COR-L47 (cell line): ENCODE measurements at regions not wholly inside any gene's neighbourhood (a gene's known extent, or its start where the extent isn't known, plus 50 kb on each side); places are given as distances from the start of the nearest gene placed in this dataset.
A peak's percentile ranks its signal among the peaks of the same experiment; 100 is the strongest.
"Not testable (repeated sequence)": the region's sequence is repeated elsewhere in the genome, so short reads cannot be mapped to it uniquely, and the experiment has no call there.

Experiments used
- DNase-seq: peaks from one replicate; lab custom pipeline; 2025; lab: John Stamatoyannopoulos, UW

- DNase-seq, result no peak
Observed at GRCh38 chr16:63512910-63513309, 1476.7 kb upstream of the CDH8 start.

DNA sequence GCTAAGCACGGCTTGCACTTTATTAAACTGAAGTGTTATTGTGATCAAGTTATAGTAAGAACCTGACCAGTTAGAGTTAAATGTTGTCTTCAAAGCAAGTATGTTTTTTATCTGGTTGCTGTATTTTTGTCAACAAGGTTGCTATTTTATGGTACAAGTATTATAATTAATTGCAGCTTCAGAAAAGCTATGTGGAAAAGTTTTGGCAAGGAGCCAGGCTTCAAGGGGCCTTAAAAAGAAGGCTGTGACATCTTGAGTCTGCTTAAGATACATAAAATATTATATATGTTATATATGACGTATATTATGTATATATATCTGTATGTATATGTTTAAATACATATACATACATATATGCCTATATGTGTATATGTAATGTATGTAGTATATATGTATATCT is 1461.2 kb upstream of the CDH8 start:
- DNase-seq, result no peak

GRCh38 chr16:63496282-63496681 is 1460.0 kb upstream of the CDH8 start:
- no peak for DNase-seq

- no peak for DNase-seq
Observed at GRCh38 chr16:63488955-63489354, 1452.7 kb upstream of the CDH8 start.

GRCh38 chr16:63481060-63481459 is 1444.8 kb upstream of the CDH8 start:
- DNase-seq, result no peak

GRCh38 chr16:63473725-63474124 is 1437.5 kb upstream of the CDH8 start:
- no peak for DNase-seq

- no peak for DNase-seq
Observed at GRCh38 chr16:63467513-63467912, 1431.3 kb upstream of the CDH8 start.

DNA sequence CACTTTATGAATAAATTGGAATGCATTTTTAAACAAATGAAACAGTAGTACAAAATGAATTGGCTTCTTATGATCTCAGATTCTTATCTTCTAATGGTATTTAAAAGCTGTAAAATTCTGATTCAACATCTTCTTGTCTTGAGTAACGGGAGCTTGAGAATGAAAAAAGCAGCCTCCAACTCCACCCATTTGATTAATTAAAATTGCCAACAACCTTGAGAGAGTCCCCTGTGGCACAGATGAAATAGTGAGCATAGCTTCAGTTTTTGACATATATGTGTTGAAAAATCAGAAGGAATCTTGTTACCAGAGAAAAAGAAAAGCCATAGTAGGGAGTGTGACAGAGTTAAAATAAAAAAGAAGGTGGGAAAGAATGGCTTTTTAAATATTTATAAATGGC is 1426.1 kb upstream of the CDH8 start:
- no peak for DNase-seq

- peak; percentile 16 for DNase-seq
Observed at GRCh38 chr16:63461248-63461841, 1425.1 kb upstream of the CDH8 start.

DNA sequence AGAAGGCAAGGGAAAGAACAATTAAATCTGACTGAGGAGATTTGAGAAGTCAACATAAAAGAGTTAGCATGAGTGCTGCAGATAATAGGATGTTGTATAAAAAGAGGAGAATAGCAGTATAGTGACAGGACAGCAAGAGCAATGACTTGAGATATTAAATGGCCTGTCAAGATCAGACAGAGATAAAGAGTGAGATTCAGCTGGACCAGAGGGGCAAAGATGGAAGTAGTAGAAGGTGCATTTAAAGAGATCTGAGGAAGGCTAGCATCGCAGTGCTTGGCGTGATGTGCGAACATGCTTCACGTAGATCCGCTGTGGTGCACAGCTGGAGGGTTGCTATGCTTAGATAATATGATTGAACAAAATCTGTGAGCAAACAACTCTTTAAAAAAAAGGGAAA is 1422.6 kb upstream of the CDH8 start:
- no peak for DNase-seq

DNA sequence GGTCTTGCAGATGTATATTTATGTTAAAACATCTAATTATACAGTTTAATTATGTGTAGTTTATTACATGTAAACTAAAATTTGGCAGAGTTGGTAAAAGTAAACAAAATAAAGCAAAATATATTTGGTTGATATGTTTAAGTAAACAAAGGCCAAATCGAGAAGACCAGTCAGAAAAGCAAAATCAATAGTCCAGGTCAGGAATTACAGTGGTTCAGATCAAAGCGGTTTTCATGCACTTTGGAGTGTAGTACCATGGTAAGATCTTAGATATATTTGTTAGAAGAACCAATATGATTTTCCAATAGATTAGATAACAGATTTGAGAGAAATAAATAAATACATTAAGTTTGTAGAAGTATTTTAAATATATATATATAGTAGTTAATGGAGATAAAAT is 1421.6 kb upstream of the CDH8 start:
- DNase-seq, result no peak

DNA sequence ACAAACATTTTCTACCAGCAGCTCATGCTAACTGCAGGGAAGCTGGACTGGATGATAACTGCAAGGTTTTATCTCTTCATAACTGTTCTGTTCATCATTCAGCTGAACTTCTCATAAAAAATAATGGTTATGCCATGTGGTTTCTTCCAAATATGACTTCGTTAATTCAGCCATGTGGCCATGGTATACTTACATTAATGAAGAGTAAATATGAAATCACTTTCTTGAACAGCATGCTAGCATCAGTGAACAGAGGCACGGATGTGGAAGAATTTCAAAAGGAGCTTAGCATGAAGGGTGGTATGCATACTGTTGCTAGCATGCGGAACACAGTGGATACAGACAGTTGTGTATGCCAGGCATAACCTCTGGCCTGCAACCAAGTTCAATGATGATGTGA is 1417.0 kb upstream of the CDH8 start:
- no peak for DNase-seq

GRCh38 chr16:63447121-63447520 is 1410.9 kb upstream of the CDH8 start:
- no peak for DNase-seq

GRCh38 chr16:63442246-63442645 is 1406.0 kb upstream of the CDH8 start:
- no peak for DNase-seq

DNA sequence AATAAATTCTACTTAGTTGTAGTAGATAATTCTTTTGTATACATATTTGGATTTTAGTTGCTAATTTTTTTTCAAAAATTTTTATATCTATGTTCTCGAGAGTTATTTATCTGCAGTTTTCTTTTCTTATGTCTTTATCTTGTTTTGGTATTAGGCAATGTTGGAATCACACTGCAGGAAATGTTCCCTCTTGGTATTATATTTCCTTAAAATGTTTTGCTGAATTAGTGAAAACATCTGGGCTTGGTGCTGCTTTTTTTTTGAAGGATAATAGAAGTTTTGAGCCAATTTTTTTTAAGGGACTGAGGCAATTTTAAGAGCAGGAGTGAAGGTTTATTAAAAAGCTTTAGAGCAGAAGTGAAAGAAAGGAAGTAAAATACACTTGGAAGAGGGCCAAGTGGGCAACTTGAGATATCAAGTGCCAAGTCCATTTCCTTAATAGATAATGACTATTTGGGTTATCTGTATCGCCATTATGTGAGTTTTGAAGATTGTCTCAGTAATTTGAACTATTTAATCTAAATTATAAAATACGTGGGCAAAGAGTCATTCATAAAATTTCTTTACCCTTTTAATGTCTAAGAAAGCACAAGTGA is 1390.1 kb upstream of the CDH8 start:
- no peak for DNase-seq

DNA sequence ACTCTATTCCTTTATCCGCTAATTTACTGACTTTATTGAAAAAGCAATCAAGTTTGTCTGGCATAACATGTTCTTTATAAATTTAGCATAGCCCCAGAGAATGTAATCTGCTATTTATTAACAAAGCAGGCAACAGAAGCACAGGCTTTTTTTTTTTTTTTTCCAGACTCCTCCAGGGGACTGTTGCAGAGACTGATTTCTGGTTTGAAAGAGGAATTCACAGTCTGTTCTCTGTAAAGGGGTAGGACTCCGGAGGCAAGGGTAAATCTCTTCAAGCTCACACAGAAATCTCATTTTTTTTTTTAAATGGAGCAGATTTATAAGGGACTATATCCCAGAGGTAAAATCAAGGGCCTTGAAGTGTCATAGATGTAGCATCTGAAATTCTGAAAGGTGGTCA is 1386.5 kb upstream of the CDH8 start:
- no peak for DNase-seq

DNA sequence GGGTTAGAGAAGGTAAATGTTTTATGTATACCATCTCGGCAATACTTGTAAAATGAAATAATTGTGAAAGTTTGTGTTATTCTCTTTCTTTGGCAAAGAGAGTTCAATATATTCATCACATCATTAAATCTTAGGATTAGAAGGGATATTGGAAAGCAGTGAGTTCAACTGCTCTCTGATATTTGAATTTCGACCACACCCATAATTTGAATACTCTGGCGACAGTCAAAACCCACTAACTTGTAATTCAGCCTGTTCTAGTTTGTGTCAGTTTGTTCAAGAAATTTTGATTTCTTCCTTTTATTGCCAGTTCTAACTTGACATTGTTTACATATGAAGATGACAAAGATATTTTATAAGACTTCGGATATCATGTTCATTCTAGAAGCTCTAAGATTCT is 1380.5 kb upstream of the CDH8 start:
- DNase-seq, result no peak

DNA sequence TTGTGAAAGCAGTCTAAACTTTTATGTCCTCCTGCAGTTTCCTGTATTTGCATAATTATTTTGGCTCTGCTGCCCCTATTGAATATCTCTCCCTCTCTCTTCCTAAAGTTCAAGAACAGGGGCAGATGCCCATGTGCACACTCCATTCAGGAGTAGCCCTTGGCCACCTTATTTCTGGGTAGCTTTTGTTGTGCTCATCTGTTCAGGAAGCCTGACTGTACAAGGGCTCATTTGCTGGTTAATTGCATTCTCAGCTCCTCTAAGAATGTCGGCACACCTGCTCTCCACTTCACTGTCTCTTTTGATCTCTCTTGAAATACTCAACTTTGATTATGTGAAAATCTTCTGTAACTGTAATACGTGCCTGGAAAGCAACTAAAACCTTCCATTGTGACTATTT is 1378.8 kb upstream of the CDH8 start:
- DNase-seq, result no peak

DNA sequence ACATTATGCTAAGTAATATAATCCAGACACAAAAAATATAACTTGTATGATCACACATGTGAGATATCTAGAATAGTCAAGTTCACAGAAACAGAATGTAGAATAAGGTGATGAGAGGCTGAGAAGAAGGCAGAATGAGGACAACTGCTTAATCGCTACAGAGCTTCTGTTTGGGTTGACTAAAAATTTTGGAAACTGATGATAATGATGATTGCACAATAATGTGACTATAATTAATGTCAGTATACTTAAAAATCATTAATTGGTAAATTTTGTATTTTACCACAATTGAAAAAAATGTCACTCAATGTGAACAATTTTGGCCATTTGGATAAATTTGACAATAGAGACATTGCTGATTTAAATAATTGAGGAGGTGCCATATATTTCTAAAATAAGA is 1374.4 kb upstream of the CDH8 start:
- no peak for DNase-seq

DNA sequence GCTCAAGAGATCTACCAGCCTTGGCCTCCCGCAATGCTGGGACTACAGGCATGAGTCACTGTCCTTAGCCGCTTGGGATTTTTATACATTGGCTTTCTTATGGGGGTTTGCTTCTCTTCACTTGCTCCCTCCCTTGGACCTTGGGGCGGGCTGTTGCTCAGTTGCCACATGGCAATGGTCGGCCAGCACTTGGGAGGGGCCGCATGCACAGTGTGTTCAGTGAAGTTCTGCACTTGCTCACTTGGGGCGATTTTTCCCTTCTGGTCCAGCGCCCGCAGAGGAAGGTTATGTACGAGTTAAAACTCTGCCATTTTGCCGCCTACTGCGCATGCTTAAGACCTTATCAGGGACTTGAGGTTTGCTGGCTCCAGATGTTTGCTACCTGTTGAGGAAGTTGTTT is 1367.6 kb upstream of the CDH8 start:
- DNase-seq, result no peak

GRCh38 chr16:63388277-63388676 is 1352.0 kb upstream of the CDH8 start:
- DNase-seq, result not testable (repeated sequence)

DNA sequence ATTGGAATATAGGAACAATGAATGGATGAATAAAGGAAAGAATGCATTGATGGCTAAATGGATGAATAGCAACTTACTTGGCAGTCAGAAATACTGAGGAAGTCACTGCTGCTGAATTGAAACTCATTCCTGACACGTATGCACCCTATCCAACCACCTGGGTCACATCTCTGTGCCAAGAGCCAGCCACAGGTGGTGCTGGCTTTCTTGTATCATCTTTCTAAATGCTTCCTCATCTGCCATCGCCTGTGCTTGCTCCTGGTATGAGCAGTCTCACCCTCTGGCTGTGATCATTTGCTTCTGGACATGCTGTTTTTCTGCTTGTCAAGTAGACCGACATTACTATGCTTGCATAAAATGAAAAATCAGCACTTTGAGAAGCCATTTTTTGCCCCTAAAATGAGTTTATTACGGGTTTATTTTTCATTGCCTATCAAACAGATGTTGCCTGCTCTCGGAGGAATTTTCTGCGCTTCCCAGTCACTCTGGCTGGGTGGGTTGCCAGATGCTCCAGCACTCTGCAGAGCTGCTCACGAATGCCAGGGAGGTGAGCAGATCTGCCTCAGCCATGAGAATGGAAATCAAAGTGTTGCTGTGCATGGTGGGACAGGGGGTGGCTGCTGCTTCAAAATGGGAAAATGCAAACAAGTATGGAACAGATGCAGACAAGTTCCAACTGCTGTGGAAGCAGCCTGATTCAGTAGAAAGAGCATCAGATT is 1349.6 kb upstream of the CDH8 start:
- no peak for DNase-seq

- no peak for DNase-seq
Observed at GRCh38 chr16:63373744-63374143, 1337.5 kb upstream of the CDH8 start.

DNA sequence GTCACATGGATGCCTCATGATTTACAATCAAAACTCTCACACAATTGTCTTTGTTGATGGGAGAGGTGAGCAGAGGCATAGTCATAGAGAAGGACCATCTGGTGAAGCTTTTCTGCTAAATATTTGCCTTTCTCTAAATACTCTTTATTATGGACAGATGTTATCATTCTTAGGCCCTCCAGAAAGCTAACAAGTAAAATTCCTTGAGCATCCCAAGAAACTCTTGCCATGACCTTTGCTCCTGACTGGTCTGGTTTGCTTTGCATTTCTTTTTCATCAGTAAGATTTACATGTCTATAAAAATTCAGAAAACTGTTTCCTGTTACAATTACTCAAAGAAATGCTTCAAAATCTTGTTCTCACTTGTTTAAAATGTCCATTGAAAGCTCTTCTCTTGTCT is 1336.6 kb upstream of the CDH8 start:
- no peak for DNase-seq
